Sigmoid colon (tissue), 6 donors: ENCODE measurements at regions not wholly inside any gene's neighbourhood (a gene's known extent, or its start where the extent isn't known, plus 50 kb on each side); places are given as distances from the start of the nearest gene placed in this dataset.

Experiments used
- DNase-seq: peaks from one replicate; pipeline ENCODE4 v3.0.0-alpha.2; 2019
- H3K27ac ChIP-seq, 4 donors: fragments of 200-600 bp; sonication (generic); one replicate each; pipeline ENCODE4 v1.5.1; 2016 to 2019; ENCODE audit warnings: mild to moderate bottlenecking in 1 of 4
- H3K27me3 ChIP-seq, 3 donors: fragments of 200-600 bp; sonication (generic); one replicate each; pipeline ENCODE4 v1.5.1; 2019; ENCODE audit warnings: mild to moderate bottlenecking in 1 of 3
- H3K36me3 ChIP-seq, 4 donors: fragments of 200-600 bp; sonication (generic); one replicate each; pipeline ENCODE4 v1.5.1; 2016 to 2019
- H3K4me1 ChIP-seq, 4 donors: fragments of 200-600 bp; sonication (generic); one replicate each; pipeline ENCODE4 v1.5.1; 2017 to 2019
- H3K4me3 ChIP-seq, 4 donors: fragments of 200-600 bp; sonication (generic); one replicate each; pipeline ENCODE4 v1.5.1; 2017 to 2019; ENCODE audit warnings: mild to moderate bottlenecking in 2 of 4, moderate library complexity in 1 of 4
- H3K9me3 ChIP-seq, 4 donors: fragments of 200-600 bp in 3 of 4; sonication (generic) in 3 of 4; one replicate each; pipeline versions ENCODE4 v1.5.1 to v1.6.1; 2013 to 2019
- EP300 ChIP-seq, 4 donors: sonication (generic); formaldehyde crosslinking; IDR thresholded peaks; one replicate each; pipeline ENCODE4 v1.6.1; 2017; ENCODE audit warnings: antibody characterized with exemption in 4 of 4
- POLR2A ChIP-seq, 2 donors: fragments of 450-650 bp; IDR thresholded peaks; one replicate each; pipeline ENCODE4 v1.6.1; 2016; ENCODE audit warnings: antibody characterized with exemption in 2 of 2, mild to moderate bottlenecking in 2 of 2, moderate library complexity in 2 of 2
- POLR2AphosphoS5 ChIP-seq, 4 donors: sonication (generic); formaldehyde crosslinking; IDR thresholded peaks; one replicate each; pipeline ENCODE4 v1.6.1; 2017; ENCODE audit warnings: antibody characterized with exemption in 4 of 4
- WGBS, 2 donors: extraction: QIAGEN DNeasy Blood & Tissue Kit; methylation state at CpG; one replicate each; pipeline ENCODE4 v1.1.7; 2013; 5-methylcytosine and 5-hydroxymethylcytosine counted together
- intact Hi-C: fragments of 100-400 bp; cut with DNase I; formaldehyde crosslinking; loops from one replicate; pipeline ENCODE4 v1.15.1; 2023
- TF ChIP-seq, protein P1 (sequence below), 4 experiments: fragments of 450-650 bp in 3 of 4; fragments of 200-600 bp in 1 of 4; IDR thresholded peaks; one replicate each; pipeline ENCODE4 v1.5.1; 2016 to 2019; ENCODE audit warnings: antibody characterized with exemption in 4 of 4, mild to moderate bottlenecking in 3 of 4, moderate library complexity in 2 of 4
- donor health status: healthy with polysubstance abuse.
- donor health status: healthy.

DNA sequence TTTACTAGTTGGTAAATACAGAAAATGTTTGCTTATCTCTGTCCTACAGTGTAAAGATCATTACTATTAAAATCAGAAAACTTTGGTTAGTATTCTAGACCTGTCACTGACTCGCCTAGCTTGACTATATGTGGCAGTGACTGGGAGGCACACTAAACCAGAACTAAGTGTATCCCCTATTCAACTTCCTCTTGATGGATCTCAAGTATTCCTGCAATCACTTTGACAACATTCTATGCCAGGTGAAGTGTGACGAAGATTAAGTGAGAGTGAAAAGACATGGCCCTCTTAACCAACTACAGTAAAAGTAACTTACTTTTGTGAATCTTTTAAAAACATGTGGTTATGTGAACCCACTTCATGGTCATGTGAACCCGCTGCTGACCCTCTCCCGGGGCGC, 223.0 kb upstream of the ADAMTS5 start:
- Histone ChIP-seq H3K36me3 (no peaks in the 10 kb centered on the region), H3K4me3 (no peak overlapping the region), H3K4me1 (no peaks in the 10 kb centered on the region), H3K9me3 (no peaks in the 10 kb centered on the region), H3K27me3 (no peaks in the 10 kb centered on the region), H3K27ac (no peak overlapping the region)
- TF ChIP-seq POLR2AphosphoS5 (IDR thresholded peaks at IDR 0.05) (no peak), POLR2A (IDR thresholded peaks at IDR 0.05) (no peak), EP300 (IDR thresholded peaks at IDR 0.05) (no peak)
- TF ChIP-seq, protein P1, sequence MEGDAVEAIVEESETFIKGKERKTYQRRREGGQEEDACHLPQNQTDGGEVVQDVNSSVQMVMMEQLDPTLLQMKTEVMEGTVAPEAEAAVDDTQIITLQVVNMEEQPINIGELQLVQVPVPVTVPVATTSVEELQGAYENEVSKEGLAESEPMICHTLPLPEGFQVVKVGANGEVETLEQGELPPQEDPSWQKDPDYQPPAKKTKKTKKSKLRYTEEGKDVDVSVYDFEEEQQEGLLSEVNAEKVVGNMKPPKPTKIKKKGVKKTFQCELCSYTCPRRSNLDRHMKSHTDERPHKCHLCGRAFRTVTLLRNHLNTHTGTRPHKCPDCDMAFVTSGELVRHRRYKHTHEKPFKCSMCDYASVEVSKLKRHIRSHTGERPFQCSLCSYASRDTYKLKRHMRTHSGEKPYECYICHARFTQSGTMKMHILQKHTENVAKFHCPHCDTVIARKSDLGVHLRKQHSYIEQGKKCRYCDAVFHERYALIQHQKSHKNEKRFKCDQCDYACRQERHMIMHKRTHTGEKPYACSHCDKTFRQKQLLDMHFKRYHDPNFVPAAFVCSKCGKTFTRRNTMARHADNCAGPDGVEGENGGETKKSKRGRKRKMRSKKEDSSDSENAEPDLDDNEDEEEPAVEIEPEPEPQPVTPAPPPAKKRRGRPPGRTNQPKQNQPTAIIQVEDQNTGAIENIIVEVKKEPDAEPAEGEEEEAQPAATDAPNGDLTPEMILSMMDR (IDR thresholded peaks at IDR 0.05) = no peak
- 88 to 93% methylated on average over 5 of the region's 5 CpGs for WGBS, 2 donors
- no peak for DNase-seq
- intact Hi-C loops = no loop called here

DNA sequence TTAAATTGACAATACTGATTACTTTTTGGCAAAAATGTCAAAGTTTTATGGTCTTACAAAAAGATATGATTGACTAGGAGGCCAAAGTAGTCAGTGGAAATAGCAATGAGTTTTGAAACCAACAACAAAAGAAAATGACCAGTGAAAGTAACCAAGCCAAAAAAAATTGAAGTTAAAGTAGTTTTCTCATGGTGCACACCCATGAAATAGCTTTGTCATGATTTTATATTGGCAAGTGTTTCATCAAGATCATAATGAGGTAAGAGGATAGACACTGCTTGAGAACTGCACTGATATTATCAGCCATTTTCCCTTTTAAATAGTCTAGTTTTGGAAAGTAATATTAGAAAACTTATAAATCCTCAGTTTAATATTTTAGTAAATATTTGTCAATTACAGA, 206.2 kb upstream of the ADAMTS5 start:
- Histone ChIP-seq H3K4me3 (no peak overlapping the region), H3K9me3 (no peaks in the 10 kb centered on the region), H3K4me1 (no peaks in the 10 kb centered on the region), H3K27ac (no peak overlapping the region), H3K27me3 (no peaks in the 10 kb centered on the region), H3K36me3 (no peaks in the 10 kb centered on the region)
- no peak for TF ChIP-seq POLR2AphosphoS5 (IDR thresholded peaks at IDR 0.05)
- TF ChIP-seq, protein P1 (IDR thresholded peaks at IDR 0.05) = no peak
- no peak for TF ChIP-seq EP300 (IDR thresholded peaks at IDR 0.05)
- TF ChIP-seq POLR2A (IDR thresholded peaks at IDR 0.05) = no peak
- intact Hi-C loops = no loop called here
- DNase-seq = no peak

DNA sequence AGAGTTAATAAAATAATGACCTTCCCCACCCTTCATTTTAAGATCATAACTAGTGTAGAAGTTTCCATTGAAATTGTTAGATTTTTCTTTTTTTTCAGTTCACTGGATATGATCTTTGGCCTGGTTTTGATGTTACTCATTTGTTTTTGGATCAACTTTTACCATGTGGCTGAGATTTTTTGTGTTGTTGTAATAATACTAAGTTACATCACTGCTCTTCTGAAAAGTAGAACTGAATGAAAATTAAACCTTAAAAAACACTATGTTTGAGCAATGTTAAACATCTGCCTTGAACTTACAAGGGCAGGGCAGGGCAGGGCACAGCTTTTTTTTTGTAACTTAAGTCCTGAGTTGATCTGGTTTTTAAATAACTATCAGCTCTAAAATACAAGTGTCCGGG, 204.8 kb upstream of the ADAMTS5 start:
- TF ChIP-seq EP300 (IDR thresholded peaks at IDR 0.05) (no peak), POLR2AphosphoS5 (IDR thresholded peaks at IDR 0.05) (peak in 2 of 4 donors; percentile 11 to 16), POLR2A (IDR thresholded peaks at IDR 0.05) (no peak)
- peak overlapping the region in 2 of 4 donors; percentile 37 to 44 for H3K27ac ChIP-seq
- no peaks in the 10 kb centered on the region for H3K36me3 ChIP-seq
- intact Hi-C loops = no loop called here
- WGBS, 2 donors = 55 to 67% methylated on average over 1 of the region's 1 CpG
- H3K27me3 ChIP-seq = no peaks in the 10 kb centered on the region
- no peak overlapping the region for H3K4me3 ChIP-seq
- no peaks in the 10 kb centered on the region for H3K4me1 ChIP-seq
- no peak for DNase-seq
- no peaks in the 10 kb centered on the region for H3K9me3 ChIP-seq

DNA sequence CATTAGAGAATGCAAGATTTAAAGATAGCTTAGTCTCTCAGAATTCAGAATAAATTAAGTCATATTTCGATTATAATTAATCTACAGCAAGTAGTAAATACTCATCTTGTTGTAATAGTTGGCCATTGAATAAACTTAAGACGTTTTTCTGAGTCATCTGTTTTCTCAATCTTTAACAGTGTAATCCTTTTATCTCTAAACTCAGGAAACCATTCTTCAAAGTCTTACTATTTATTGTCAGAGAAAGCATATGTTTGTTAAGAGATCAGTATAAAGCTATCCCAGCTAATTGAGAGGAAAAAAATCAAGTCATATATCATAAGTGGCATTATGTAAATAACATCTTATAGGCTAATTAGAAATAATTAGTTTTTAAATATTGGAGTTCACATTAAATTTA, 201.2 kb upstream of the ADAMTS5 start:
- no peak overlapping the region for H3K4me3 ChIP-seq
- H3K36me3 ChIP-seq = no peaks in the 10 kb centered on the region
- no peaks in the 10 kb centered on the region for H3K9me3 ChIP-seq
- H3K27ac ChIP-seq = no peak overlapping the region
- DNase-seq = no peak
- H3K4me1 ChIP-seq = no peaks in the 10 kb centered on the region
- 33 to 40% methylated on average over 2 of the region's 2 CpGs for WGBS, 2 donors
- TF ChIP-seq POLR2A (IDR thresholded peaks at IDR 0.05) = no peak
- TF ChIP-seq, protein P1 (IDR thresholded peaks at IDR 0.05) = no peak
- TF ChIP-seq POLR2AphosphoS5 (IDR thresholded peaks at IDR 0.05) = no peak
- TF ChIP-seq EP300 (IDR thresholded peaks at IDR 0.05) = no peak
- no peaks in the 10 kb centered on the region for H3K27me3 ChIP-seq
- intact Hi-C loops = no loop called here

DNA sequence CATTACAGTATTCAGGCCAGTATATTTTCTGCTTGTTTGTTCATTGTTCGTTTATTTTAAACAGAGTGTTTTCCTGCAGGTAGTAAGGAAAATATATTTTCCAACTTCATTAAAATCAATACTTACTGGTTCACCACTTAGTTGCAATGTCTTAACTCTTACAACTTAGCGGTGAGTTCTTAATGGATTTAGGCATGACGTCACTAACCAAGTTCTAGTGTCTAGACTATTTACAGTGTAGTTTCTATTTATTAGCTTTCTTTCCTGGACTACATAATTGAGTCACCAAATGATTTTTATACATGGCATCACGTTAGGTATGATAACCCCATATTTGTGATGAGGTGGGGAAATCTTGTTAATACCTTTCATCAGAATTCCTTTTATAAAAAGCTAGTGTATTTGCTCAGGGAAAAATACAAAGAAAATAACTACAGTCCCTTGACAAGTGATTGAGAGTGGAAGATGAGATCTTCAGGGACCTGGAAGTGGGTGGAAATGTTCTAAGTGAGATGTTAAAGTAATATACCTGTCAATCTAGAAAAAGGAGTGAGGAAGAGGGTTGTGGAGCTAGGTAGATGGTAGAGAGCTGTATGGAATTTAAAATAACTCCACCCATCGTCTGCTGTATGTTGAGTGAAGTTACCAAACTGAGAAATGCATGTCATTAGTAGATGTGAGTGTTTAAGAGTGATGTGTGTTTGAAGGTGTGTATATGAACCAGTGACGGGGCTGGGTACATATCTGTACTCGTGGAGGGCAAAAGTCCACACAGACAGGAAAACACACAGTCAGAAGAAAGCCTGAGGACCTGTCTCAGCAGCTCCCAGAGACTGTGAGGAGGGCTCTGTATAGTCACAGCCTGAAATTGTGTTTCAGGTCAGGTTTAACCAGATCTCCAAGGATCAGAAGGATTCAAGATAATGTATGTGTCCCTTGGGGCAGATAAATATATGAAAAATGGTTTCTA, 197.6 kb upstream of the ADAMTS5 start:
- H3K27me3 ChIP-seq = no peaks in the 10 kb centered on the region
- no peak overlapping the region for H3K27ac ChIP-seq
- no peak for DNase-seq
- H3K4me1 ChIP-seq = peaks cover 0 to 8% (median 2%) of the 10 kb centered on the region in 4 donors
- no peaks in the 10 kb centered on the region for H3K9me3 ChIP-seq
- no peak overlapping the region for H3K4me3 ChIP-seq
- intact Hi-C loops = no loop called here
- no peaks in the 10 kb centered on the region for H3K36me3 ChIP-seq
- 50 to 77% methylated on average over 7 of the region's 7 CpGs for WGBS, 2 donors
- TF ChIP-seq EP300 (IDR thresholded peaks at IDR 0.05) (no peak), POLR2A (IDR thresholded peaks at IDR 0.05) (no peak), POLR2AphosphoS5 (IDR thresholded peaks at IDR 0.05) (no peak)
- TF ChIP-seq, protein P1 (IDR thresholded peaks at IDR 0.05) = no peak
